Lower leg skin (tissue), 3 donors: ENCODE measurements at regions not wholly inside any gene's neighbourhood (a gene's known extent, or its start where the extent isn't known, plus 50 kb on each side); places are given as distances from the start of the nearest gene placed in this dataset.

ENCODE experiments used
- CTCF ChIP-seq, 3 donors: fragments of 450-650 bp; IDR thresholded peaks; one replicate each; pipeline ENCODE4 v1.5.1; 2016; ENCODE audit warnings: antibody characterized with exemption in 3 of 3, mild to moderate bottlenecking in 3 of 3, moderate library complexity in 2 of 3
- POLR2A ChIP-seq, 2 donors: fragments of 450-650 bp; IDR thresholded peaks; one replicate each; pipeline ENCODE4 v1.6.1; 2016 to 2017; ENCODE audit warnings: antibody characterized with exemption in 2 of 2, mild to moderate bottlenecking in 1 of 2, moderate library complexity in 1 of 2

- TF ChIP-seq CTCF (IDR thresholded peaks at IDR 0.05) (no peak), POLR2A (IDR thresholded peaks at IDR 0.05) (no peak)
These were observed 143.4 kb downstream of the CDC5L start for GRCh38 chr6:44530910-44531234.
